ENCODE measurements at regions not wholly inside any gene's neighbourhood (a gene's known extent, or its start where the extent isn't known, plus 50 kb on each side); places are given as distances from the start of the nearest gene placed in this dataset.

DNA sequence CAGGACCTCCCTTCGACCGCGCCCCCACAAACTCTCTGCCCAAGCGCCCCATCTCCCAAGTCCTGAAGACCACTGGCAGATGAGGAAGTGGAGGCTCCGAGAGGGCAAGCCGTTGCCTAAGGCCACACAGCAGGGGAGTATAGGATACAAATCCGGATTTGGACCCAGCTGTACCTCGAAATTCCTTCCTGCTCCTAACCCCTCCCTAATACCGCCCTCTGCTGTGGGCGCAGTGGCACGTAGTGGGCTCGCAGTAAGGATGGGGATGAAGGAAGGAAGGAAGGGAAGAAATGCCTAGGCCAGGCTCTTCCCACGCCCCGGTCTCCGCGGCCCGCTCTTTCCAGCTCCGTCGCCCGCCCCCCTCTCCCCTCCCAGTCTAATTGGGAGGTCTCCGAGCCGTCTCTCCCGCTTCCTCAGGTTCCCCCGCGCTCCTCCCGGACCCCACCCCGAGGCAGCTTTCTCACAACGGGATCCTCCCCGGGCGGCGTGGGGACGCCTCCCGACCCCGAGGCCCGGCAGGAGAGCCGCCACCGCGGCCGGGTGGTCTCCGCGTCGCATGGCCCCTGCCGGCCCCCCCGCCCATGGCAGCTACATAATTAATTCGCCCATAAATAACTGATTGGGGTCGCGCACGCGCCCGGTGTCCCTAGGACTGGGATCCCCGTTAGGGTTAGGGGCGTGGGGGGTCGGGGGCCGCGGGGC, 138.9 kb downstream of the C9orf50 start:
- TF ChIP-seq, protein P1, sequence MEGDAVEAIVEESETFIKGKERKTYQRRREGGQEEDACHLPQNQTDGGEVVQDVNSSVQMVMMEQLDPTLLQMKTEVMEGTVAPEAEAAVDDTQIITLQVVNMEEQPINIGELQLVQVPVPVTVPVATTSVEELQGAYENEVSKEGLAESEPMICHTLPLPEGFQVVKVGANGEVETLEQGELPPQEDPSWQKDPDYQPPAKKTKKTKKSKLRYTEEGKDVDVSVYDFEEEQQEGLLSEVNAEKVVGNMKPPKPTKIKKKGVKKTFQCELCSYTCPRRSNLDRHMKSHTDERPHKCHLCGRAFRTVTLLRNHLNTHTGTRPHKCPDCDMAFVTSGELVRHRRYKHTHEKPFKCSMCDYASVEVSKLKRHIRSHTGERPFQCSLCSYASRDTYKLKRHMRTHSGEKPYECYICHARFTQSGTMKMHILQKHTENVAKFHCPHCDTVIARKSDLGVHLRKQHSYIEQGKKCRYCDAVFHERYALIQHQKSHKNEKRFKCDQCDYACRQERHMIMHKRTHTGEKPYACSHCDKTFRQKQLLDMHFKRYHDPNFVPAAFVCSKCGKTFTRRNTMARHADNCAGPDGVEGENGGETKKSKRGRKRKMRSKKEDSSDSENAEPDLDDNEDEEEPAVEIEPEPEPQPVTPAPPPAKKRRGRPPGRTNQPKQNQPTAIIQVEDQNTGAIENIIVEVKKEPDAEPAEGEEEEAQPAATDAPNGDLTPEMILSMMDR (IDR thresholded peaks at IDR 0.05; ENCODE audit: insufficient read depth, low read depth, low read length, missing control alignments), result no peak
- DNase-seq (ENCODE audit: low read depth), result no peak
- H3K4me3 ChIP-seq (ENCODE audit: low read depth, low read length), result no peak overlapping the region

DNA sequence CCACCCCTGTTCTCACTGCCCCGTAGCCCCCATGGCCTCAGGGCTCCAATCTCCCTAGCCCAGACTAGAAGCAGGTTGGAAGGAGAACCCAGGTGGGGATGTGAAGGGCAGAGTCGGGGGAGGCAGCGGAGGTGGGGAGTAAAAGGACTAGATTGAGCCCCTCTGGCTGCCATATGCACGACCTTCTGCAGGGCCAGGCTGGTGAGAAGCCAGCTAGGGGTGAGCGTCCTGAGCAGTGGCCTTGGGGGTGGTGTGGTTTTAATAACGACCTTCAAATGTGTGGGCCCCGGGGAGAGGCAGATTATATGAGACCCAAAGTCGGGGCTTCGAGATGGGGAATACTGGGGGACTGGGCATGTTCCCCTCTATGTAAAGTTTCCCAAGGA, 139.5 kb downstream of the C9orf50 start:
- TF ChIP-seq, protein P1 (IDR thresholded peaks at IDR 0.05; ENCODE audit: insufficient read depth, low read depth, low read length, missing control alignments), result no peak
- DNase-seq (ENCODE audit: low read depth), result no peak

DNA sequence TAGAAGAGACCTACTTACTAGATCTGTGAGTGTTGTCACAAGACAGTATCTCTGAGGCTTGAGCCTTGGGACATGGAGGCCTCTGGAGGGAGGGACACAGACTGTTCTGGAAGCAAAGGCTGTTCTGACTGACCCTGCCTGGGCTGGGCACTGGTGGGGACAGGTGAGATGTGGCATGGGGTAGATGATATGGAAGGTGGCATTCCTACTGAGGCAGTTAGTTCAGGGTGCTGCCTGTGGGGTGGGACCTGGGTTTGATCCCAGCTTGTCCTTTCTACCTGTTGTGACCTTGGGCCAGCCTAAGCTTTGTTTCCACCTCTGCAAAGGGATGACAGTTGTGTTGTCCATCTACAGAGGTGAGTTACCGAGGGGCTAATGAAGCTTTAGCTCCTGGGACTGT, 140.2 kb downstream of the C9orf50 start:
- H3K4me3 ChIP-seq (ENCODE audit: low read depth, low read length), result no peak overlapping the region
- TF ChIP-seq, protein P1 (IDR thresholded peaks at IDR 0.05; ENCODE audit: insufficient read depth, low read depth, low read length, missing control alignments), result no peak
- DNase-seq (ENCODE audit: low read depth), result no peak

More for the DNA sequence above, 139.5 kb downstream of the C9orf50 start:
- no peak overlapping the region for H3K4me3 ChIP-seq (ENCODE audit: low read depth, low read length)

DNA sequence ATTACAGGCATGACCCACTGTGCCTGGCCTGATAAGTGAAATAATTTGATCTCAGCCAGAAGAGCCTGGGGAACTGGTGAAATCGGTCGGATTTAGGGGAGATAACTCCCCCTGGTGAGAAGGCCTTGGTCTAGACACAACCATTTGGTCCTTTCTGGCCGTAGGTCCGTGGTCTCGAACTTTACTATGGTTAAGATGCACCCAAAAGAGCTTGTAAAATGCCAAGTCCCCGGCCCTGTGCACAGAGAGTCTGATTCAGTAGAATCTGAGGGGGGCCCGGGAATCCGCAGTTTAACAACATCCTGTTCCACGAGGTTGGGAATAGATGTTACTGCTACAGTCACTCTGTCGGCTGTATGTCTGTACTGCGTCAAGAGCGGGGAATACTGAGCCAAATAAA, 140.7 kb downstream of the C9orf50 start:
- TF ChIP-seq, protein P1 (IDR thresholded peaks at IDR 0.05; ENCODE audit: insufficient read depth, low read depth, low read length, missing control alignments), result no peak
- no peak for DNase-seq (ENCODE audit: low read depth)
- no peak overlapping the region for H3K4me3 ChIP-seq (ENCODE audit: low read depth, low read length)

DNA sequence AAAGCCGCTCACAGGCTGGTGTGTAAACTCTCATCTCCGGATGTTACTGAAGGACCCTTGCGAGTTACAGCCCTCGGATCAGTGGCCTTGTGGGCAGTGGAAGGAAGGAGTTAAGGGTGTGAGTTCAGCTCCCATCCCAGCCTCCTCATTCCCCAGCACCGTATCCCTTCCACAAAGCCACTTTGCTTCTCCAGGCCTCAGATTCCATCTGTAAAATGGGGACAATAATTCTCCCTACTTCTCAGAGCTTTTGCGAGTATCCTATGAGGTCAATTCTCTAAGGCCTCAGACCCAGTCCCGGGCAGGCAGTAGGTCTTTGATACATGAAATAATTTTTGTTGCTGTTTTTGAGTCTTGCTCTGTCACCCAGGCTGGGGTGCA, 141.3 kb downstream of the C9orf50 start:
- TF ChIP-seq, protein P1 (IDR thresholded peaks at IDR 0.05; ENCODE audit: insufficient read depth, low read depth, low read length, missing control alignments), result no peak
- no peak overlapping the region for H3K4me3 ChIP-seq (ENCODE audit: low read depth, low read length)
- DNase-seq (ENCODE audit: low read depth), result no peak

GRCh38 chr9:129478961-129479630, 141.8 kb downstream of the C9orf50 start:
- TF ChIP-seq, protein P1 (IDR thresholded peaks at IDR 0.05; ENCODE audit: insufficient read depth, low read depth, low read length, missing control alignments), result no peak
- no peak overlapping the region for H3K4me3 ChIP-seq (ENCODE audit: low read depth, low read length)
- DNase-seq (ENCODE audit: low read depth), result no peak
